GM23248 (cell line): ENCODE measurements at regions not wholly inside any gene's neighbourhood (a gene's known extent, or its start where the extent isn't known, plus 50 kb on each side); places are given as distances from the start of the nearest gene placed in this dataset.

Source experiments
- DNase-seq: peaks from one replicate; pipeline ENCODE4 v3.0.0-alpha.2; 2015
- H2AFZ ChIP-seq: fragments of 200-600 bp; sonication (generic); 2 replicates; pipeline ENCODE4 v1.6.1; 2016; ENCODE audit warnings: antibody characterized with exemption
- H3F3A ChIP-seq: fragments of 200-600 bp; sonication (generic); 2 replicates; pipeline ENCODE4 v1.6.1; 2016; ENCODE audit warnings: mild to moderate bottlenecking, antibody characterized with exemption, mixed run types; ENCODE audit not compliant: insufficient read depth
- H3K27ac ChIP-seq: fragments of 200-600 bp; sonication (generic); 2 replicates; pipeline ENCODE4 v1.5.1; 2016; ENCODE audit warnings: mild to moderate bottlenecking
- H3K27me3 ChIP-seq: fragments of 200-600 bp; sonication (generic); replicated peaks from 2 replicates; pipeline ENCODE4 v1.6.1; 2016; ENCODE audit warnings: mild to moderate bottlenecking; ENCODE audit not compliant: insufficient read depth
- H3K36me3 ChIP-seq: fragments of 200-600 bp; sonication (generic); 2 replicates; pipeline ENCODE4 v1.6.1; 2016; ENCODE audit warnings: low read depth, mild to moderate bottlenecking
- H3K4me1 ChIP-seq: fragments of 200-600 bp; sonication (generic); 2 replicates; pipeline ENCODE4 v1.6.1; 2016; ENCODE audit warnings: mild to moderate bottlenecking; ENCODE audit not compliant: insufficient read depth
- H3K4me2 ChIP-seq: fragments of 200-600 bp; sonication (generic); one replicate; pipeline ENCODE4 v1.6.1; 2016; ENCODE audit warnings: mild to moderate bottlenecking; ENCODE audit not compliant: unreplicated experiment
- H3K4me3 ChIP-seq: fragments of 200-600 bp; sonication (generic); 2 replicates; pipeline ENCODE4 v1.5.1; 2016; ENCODE audit warnings: mild to moderate bottlenecking
- H3K79me2 ChIP-seq: fragments of 200-600 bp; sonication (generic); 2 replicates; pipeline ENCODE4 v1.6.1; 2016; ENCODE audit warnings: mild to moderate bottlenecking; ENCODE audit not compliant: insufficient read depth
- H3K9ac ChIP-seq: fragments of 200-600 bp; sonication (generic); 2 replicates; pipeline ENCODE4 v1.6.1; 2016; ENCODE audit warnings: mild to moderate bottlenecking
- H3K9me2 ChIP-seq: fragments of 200-600 bp; sonication (generic); 2 replicates; pipeline ENCODE4 v1.6.1; 2016; ENCODE audit warnings: mixed run types, mild to moderate bottlenecking, moderate library complexity; ENCODE audit not compliant: insufficient read depth
- H3K9me3 ChIP-seq: fragments of 200-600 bp; sonication (generic); one replicate; pipeline ENCODE4 v1.6.1; 2017; ENCODE audit warnings: low read depth
- H4K20me1 ChIP-seq: fragments of 200-600 bp; sonication (generic); 2 replicates; pipeline ENCODE4 v1.6.0; 2016; ENCODE audit not compliant: insufficient read depth
- EZH2 ChIP-seq: fragments of 200-600 bp; sonication (generic); IDR thresholded peaks from 2 replicates; pipeline ENCODE4 v1.6.1; 2018; ENCODE audit warnings: antibody characterized with exemption, mild to moderate bottlenecking; ENCODE audit not compliant: insufficient read depth, poor library complexity, severe bottlenecking
- EZH2phosphoT487 ChIP-seq: fragments of 200-600 bp; sonication (generic); IDR thresholded peaks from 2 replicates; pipeline ENCODE4 v1.6.1; 2018; ENCODE audit warnings: antibody characterized with exemption, moderate library complexity, mild to moderate bottlenecking, low read depth; ENCODE audit not compliant: insufficient read depth
- WGBS, 2 experiments: methylation state at CpG; one replicate each; pipeline ENCODE4 v1.1.6; 2015 to 2017; ENCODE audit warnings: low lambda C conversion rate in 2 of 2, low coverage in 1 of 2; ENCODE audit errors: missing lambda C conversion rate in 2 of 2; 5-methylcytosine and 5-hydroxymethylcytosine counted together
- in situ Hi-C: fragments of 300-500 bp; cut with MboI; formaldehyde crosslinking; loops from 2 replicates; pipeline ENCODE4 v1.15.0; 2020

DNA sequence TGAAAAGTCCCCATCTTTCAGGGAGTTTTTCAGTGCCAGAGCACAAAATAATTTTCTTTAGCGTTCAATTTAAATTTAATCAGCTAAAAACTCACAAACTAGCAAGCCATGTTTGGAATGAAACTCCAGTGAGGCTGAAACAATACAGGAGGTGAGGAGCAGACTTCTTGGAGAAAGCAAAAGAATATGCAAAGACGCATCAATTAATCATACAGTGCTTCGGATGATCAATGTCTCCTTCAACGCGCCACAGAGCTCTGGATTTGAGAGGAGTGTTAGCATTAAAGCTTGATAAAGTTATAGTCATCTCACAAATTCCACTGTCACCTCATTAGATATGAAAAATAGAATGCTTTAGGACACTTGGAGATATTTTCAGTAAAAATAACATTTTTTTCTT lies 248.0 kb downstream of the WDR11 start:
- TF ChIP-seq EZH2: no peak
- no peak for TF ChIP-seq EZH2phosphoT487
- Histone ChIP-seq H3K27ac (no peak overlapping the region), H3K4me3 (no peak overlapping the region), H3K9me2 (no peaks in the 10 kb centered on the region), H3K9ac (no peak overlapping the region), H3K27me3 (no peaks in the 10 kb centered on the region), H3K4me2 (no peak overlapping the region), H3K9me3 (peaks cover 5% of the 10 kb centered on the region), H3K79me2 (no peaks in the 10 kb centered on the region), H4K20me1 (no peaks in the 10 kb centered on the region), H3K36me3 (no peaks in the 10 kb centered on the region), H3K4me1 (no peaks in the 10 kb centered on the region), H3F3A (no peaks in the 10 kb centered on the region), H2AFZ (no peak overlapping the region)
- in situ Hi-C loops: no loop called here
- WGBS, 2 experiments: 63 to 66% methylated on average over 5 of the region's 5 CpGs
- DNase-seq: no peak

DNA sequence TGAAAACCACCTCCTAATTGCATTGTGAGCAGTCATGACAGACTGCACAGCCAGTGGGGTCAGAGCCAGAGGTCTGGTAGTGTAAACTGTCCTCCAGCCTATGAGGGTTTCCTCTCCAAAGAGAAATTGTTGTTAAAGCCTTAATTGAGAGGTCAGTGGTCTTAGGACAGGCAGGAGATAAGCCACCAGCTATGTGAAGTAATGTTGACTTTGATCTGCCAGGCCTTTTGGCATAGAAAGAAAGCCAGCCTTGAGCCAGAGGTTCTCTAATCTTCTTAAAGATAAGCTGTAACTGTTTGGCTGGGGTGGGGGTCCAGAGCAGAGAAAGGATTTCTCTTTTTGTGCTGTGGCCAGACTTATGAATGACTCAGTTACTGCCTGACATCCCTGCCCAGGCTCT lies 248.4 kb downstream of the WDR11 start:
- Histone ChIP-seq H3F3A (no peaks in the 10 kb centered on the region), H3K9me2 (no peaks in the 10 kb centered on the region), H3K27me3 (no peaks in the 10 kb centered on the region), H3K27ac (no peak overlapping the region), H3K9ac (no peak overlapping the region), H3K4me2 (no peak overlapping the region), H3K4me3 (no peak overlapping the region), H3K36me3 (no peaks in the 10 kb centered on the region), H4K20me1 (no peaks in the 10 kb centered on the region), H2AFZ (no peak overlapping the region), H3K9me3 (peaks cover 5% of the 10 kb centered on the region), H3K4me1 (no peaks in the 10 kb centered on the region), H3K79me2 (no peaks in the 10 kb centered on the region)
- DNase-seq: no peak
- in situ Hi-C loops: no loop called here
- TF ChIP-seq EZH2phosphoT487 (no peak), EZH2 (no peak)

DNA sequence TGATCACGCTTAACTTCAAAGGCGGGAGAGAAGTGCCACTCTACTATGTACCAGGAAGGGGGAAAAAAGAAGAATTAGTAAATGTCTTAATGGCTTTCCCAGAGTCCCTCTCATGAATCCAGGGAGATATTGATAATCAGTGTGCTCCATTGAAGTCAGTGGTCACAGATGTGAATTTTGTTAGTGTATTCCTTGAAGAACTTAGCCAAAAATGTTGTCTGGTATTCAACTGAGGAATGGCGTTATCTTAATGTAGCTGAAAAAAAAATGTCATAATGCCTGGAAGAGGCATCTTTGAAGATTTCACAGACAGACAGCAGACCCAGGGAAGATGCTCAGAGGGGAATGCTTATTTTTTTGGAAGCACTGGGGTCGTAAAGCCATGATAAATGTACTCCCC lies 250.4 kb downstream of the WDR11 start:
- TF ChIP-seq EZH2: no peak
- TF ChIP-seq EZH2phosphoT487: no peak
- in situ Hi-C loops: no loop called here

GRCh38 chr10:121102706-121103105 lies 251.5 kb downstream of the WDR11 start:
- Histone ChIP-seq H3K4me3 (no peak overlapping the region), H3K9me3 (peaks cover 5% of the 10 kb centered on the region), H3K9me2 (no peaks in the 10 kb centered on the region), H2AFZ (no peak overlapping the region), H3F3A (no peaks in the 10 kb centered on the region), H3K27me3 (no peaks in the 10 kb centered on the region), H3K9ac (no peak overlapping the region), H3K79me2 (no peaks in the 10 kb centered on the region), H4K20me1 (no peaks in the 10 kb centered on the region), H3K4me2 (no peak overlapping the region), H3K4me1 (no peaks in the 10 kb centered on the region), H3K36me3 (no peaks in the 10 kb centered on the region), H3K27ac (no peak overlapping the region)
- WGBS, 2 experiments: 27 to 30% methylated on average over 4 of the region's 4 CpGs
- no peak for TF ChIP-seq EZH2phosphoT487
- TF ChIP-seq EZH2: no peak
- no peak for DNase-seq
- in situ Hi-C loops: no loop called here

More for the DNA sequence above, 250.4 kb downstream of the WDR11 start:
- Histone ChIP-seq H3K36me3 (no peaks in the 10 kb centered on the region), H3K4me2 (no peak overlapping the region), H2AFZ (no peak overlapping the region), H3K9me2 (no peaks in the 10 kb centered on the region), H3F3A (no peaks in the 10 kb centered on the region), H4K20me1 (no peaks in the 10 kb centered on the region), H3K27me3 (no peaks in the 10 kb centered on the region), H3K9ac (no peak overlapping the region), H3K4me1 (no peaks in the 10 kb centered on the region), H3K4me3 (no peak overlapping the region), H3K9me3 (peaks cover 5% of the 10 kb centered on the region), H3K79me2 (no peaks in the 10 kb centered on the region), H3K27ac (no peak overlapping the region)
- WGBS, 2 experiments: 38 to 44% methylated on average over 4 of the region's 4 CpGs
- no peak for DNase-seq

- Histone ChIP-seq H3K4me2 (no peak overlapping the region), H3F3A (no peaks in the 10 kb centered on the region), H3K9ac (no peak overlapping the region), H2AFZ (no peak overlapping the region), H3K9me3 (no peaks in the 10 kb centered on the region), H3K36me3 (no peaks in the 10 kb centered on the region), H3K4me1 (no peaks in the 10 kb centered on the region), H4K20me1 (no peaks in the 10 kb centered on the region), H3K9me2 (no peaks in the 10 kb centered on the region), H3K27me3 (no peaks in the 10 kb centered on the region), H3K79me2 (no peaks in the 10 kb centered on the region), H3K27ac (no peak overlapping the region), H3K4me3 (no peak overlapping the region)
- in situ Hi-C loops: no loop called here
- no peak for DNase-seq
- WGBS, 2 experiments: 35 to 36% methylated on average over 1 of the region's 1 CpG
- no peak for TF ChIP-seq EZH2phosphoT487
- no peak for TF ChIP-seq EZH2
Measured at GRCh38 chr10:121104476-121105111, 253.4 kb downstream of the WDR11 start.
